T-helper 1 cell treated with Interleukin-12 subunit alpha and Interleukin-12 subunit beta and Interleukin-4 antibody, amounts not matched to agents 30 ng/mL and 1 ng/mL, for 36 hours (primary cell): ENCODE measurements at regions not wholly inside any gene's neighbourhood (a gene's known extent, or its start where the extent isn't known, plus 50 kb on each side); places are given as distances from the start of the nearest gene placed in this dataset.
"Not testable (repeated sequence)": the region's sequence is repeated elsewhere in the genome, so short reads cannot be mapped to it uniquely, and the experiment has no call there.

Experiments
- intact Hi-C: fragments of 100-400 bp; cut with micrococcal nuclease; formaldehyde crosslinking; loops from one replicate; pipeline ENCODE4 v1.15.1; 2024

DNA sequence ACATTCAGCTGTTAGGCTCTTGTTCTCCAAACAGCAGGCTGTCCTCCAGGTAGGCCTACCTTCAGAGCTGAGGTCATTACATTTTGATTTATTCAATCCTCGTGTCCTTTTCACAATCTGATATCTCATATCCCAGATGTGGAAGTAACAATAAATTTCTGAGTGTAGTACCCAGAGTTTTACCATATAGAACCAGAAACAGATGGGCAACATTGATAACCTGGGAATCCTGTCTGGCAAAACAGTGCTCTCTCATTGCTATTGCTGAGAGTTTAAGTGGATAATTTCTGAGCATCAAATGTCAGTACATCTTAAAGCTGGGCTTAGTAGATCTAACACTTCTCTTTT is 1007.8 kb downstream of the REEP3 start:
- intact Hi-C loops, result no loop called here

DNA sequence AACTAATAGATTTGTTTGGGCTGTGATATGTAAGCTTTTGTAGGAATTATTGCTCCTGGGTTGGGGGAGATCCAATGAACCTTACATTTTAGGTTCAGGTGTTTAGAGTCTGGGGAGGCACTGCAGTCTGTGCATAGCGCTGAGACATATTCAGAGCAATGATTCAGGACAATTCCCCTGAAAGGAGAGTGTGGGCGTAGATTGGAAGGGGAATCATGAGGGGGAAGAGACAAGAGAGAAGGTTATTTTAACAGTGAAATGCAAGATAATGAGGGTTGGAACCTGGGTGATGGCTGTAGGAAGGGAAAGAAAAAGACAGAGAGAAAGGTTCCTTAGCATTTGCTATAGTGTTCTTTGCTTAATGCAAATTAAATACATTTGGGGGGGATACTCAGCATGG is 1013.4 kb downstream of the REEP3 start:
- intact Hi-C loops, result no loop called here

DNA sequence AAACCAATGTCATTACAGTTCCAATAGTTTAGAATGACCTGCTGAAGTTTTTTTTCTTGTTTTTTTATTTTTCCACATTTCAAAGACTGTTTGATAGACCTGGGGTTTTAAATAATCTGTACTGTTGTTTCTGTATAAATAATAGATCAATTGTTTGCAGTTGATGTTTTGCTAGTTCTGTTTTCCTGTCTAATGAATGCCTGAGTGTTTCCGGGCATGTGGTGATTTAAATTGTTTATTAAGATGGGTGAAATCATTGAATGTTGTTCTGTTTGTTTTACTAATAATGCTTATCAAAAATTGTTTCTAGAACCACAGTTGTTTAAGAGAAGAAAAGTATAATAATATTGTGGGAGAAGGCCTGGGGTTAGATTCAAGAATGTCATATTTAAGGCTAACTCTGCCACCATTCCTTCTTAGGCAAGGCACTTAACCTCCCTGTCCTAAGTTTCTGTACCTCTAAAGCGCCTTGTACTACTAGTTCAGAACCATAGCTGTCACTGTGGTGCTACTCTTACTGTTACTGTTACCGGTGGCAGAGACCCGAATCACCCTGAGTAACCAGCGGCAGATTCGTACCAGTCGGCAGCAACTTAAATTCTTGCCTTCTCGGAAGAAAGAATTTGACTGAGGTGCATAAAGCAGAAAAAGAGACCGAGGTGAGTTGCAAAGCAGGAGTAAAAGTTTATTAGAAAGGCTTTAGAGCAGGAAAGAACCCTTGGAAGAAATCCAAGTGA is 1014.1 kb downstream of the REEP3 start:
- intact Hi-C loops, result no loop called here

DNA sequence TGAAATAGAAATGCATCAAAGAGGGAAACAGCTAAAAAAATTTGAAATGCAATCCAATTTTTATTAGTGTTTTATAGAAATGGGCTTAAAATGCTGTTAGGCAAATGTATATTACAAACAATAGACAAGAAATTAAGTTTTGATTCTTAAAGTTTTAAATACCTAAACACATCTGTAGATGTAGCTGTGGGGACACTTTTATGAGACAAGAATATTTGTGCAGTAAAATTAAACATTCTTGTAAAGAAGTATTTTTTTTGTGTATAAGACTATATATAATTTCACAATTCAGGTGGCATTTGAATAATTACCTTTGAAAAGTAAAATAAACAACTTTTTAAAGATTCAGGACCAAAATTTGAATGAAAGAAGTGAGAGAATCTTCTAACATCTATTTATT is 1015.9 kb downstream of the REEP3 start:
- intact Hi-C loops, result no loop called here

DNA sequence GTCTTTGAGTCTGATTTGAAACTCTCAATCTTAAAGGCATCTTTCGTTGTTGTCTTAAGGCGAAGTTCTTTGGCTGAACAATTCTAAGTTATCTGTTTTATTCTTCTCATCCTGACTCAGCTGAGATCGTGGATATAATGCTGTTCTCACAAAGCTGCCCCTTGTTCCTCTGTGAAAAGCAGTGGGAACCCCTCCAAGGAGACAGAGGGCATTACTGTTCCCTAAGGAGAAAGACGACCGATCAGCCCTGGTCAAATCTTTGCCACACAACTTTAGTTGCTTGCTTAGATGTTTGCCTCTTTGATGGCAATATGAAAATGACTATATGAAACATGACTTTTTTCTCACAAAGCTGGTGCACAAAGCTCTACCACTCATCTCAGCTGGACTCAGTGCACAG is 1016.7 kb downstream of the REEP3 start:
- intact Hi-C loops, result no loop called here

DNA sequence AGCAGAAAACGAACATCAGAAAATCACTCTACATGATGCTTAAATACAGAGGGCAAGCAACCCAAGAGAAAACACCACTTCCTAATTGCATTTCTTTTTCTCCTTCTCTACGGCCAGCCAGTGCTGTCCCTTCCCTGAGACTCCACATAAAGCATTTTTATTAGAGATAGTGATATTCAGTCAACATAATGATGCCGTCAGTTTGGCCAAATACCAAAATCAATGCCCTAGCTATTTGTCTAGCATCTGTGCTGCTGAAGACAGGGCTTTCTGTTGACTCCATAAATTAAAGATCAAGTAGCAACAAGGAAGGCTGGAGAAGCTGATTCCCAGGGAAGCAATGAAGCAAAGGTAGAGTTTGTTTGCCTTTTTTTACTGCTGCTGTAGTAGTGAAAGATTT is 1024.9 kb downstream of the REEP3 start:
- intact Hi-C loops, result no loop called here

DNA sequence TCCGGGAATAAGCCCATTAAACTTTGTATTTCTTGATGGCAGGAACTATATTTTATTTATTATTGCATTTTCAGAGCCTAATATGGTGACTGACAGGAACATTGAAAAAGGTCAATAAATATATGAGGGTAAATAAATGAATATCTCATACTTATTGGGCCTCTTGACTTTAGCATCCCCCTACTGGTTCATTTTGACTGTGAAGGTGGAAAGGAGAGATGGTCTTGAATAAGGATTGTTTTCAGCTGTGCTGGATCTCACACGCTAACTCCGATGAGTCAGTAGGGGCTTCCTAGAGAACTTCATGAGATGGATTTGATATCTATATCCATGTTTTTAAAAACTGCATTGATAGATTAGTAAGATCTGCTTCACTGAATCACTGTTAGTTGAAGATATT is 1026.0 kb downstream of the REEP3 start:
- intact Hi-C loops, result no loop called here

DNA sequence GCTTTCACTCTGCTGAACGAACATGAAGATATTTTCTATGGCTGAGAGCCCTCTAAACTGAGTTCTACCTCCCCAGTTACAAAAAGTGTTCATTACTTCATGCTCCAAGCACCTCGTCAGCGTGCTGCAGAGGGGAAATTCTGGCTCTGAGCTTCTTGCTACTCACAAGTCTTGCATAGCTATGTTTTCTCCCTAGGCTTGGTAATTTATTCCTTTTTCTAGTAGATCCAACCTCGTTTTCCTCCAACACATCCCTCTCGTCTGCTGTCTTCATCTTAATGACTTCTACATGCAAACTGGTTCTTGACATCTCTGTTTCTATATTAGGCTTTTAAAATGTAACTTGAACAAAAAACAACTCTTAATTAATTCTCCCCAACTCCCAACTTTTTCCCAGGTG is 1034.5 kb downstream of the REEP3 start:
- intact Hi-C loops, result no loop called here

DNA sequence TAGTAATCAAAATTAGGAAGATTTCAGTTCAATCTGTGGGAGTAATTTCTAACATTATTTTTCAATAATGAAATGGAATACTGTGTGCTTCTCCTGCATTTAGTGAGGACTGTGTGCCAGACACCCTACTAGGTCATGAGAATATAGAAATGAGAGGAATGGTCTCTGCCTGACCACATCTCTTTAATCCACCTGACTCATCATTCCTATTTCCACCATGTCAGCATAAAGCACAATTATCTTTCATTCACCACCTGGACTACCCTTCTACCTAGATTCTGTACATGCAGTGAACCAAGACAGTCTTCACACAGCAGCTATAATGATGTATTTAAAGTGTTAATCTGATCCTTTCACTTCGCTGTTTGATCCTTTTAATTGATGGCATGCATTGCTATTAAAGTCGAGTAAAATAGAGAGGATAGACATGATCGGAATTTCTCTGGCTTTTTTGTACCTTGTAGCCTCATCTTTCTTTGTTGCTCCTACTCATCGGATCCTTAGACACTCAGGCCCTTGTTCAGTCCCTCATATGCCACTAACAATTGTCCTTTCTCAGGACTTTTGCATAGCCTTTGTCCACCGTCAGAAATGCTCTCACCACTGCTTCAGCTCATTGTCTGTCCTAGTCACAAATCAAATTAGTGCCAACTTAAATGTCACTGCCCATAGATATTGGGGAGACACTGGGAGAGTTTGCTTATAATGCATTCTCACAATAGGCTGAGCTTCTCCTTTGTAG is 1037.1 kb downstream of the REEP3 start:
- intact Hi-C loops, result no loop called here

DNA sequence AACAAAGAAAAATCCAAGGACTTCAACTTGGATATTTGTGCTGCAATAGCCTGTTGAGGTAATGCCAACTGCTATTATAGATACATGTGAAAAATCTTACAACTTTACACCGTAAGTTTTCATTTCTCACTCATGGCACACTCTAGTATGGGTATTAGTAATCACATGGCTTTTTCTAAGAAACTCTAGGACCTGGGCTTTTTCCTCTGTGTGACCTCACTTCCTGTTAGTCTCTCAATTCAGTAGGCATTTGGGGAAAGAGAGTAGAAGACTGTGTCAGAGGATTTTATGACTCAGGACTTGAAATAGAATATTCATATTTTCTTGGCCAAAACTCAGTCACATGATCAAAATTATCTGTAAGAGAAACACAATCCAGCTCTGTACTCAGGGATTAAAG is 1049.9 kb downstream of the REEP3 start:
- intact Hi-C loops, result no loop called here

DNA sequence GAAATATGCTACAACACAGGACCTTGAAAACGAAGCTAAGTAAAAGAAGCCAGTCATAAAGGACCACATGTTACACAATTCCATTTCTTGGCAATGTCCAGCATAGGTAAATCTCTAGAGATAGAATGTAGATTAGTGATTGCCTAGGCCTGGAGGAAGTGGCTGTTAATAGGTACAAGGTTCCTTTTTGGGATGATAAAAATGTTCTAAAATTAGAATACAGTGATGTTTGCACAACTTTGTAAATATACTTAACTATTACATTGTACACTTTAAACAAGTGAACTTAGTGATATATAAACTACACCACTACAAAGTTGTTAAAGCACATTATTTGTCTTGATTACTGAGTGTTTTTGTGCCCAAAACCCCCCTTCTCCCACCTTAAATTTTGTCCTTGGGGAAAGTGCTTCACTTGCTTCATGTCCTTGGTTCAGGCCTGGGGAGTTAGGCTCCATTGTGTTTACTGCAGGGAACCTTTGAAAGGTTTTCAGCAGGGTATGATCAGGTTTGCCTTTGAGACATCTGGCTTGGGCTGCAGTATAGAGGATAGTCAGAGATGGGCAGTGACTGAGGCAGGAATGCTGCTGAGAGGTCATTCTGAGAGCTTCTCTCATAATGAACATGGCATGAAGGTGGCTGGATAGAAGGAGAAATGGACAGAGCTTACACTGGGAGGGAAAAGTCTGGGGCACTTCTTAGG is 1052.6 kb downstream of the REEP3 start:
- intact Hi-C loops, result no loop called here

DNA sequence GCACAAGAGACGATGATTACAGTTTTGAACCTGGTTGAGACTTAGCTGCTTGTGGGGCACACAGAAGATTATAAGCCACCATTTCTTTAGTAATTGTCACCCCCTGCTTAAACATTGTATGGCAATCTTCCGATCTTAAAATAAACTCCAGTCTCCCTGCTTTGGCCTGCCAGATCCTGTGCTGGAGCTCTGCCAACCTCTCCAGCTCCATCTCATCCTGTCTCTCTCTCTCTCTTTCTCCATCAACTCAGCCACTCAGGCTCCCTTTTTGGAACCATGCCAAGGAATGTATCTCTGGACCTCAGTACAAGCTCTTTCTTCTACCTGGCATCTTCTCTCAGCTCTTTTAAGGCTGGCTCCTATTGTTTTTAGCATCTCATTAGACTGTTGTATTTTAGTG is 1053.2 kb downstream of the REEP3 start:
- intact Hi-C loops, result no loop called here

DNA sequence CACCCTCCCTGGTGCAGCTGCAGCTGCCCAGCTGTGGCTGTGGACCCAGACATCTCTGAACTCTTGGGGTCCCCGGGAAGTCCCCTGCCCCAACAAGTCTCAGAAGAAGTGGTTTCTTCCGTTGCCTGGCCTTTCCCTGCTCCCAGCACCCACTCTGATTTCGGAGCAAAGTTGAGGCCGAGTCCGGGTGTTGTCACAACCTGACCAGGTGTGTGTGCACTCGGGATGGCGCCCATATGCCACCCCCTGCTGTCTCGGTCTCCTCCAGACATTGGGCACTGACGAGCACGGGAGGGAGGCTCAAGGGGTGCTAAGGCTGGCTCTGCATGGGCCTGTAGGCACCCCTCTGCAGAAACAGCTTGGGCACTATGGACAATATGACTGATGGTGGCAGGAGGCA is 1055.3 kb downstream of the REEP3 start:
- intact Hi-C loops, result no loop called here

DNA sequence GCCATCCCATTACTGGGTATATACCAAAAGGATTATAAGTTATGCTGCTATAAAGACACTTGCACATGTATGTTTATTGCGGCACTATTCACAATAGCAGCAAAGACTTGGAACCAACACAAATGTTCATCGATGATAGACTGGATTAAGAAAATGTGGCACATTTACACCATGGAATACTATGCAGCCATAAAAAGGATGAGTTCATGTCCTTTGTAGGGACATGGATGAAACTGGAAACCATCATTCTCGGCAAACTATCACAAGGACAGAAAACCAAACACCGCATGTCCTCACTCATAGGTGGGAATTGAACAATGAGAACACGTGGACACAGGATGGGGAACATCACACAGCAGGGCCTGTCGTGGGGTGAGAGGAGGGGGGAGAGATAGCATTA is 1057.6 kb downstream of the REEP3 start:
- intact Hi-C loops, result not testable (repeated sequence)

DNA sequence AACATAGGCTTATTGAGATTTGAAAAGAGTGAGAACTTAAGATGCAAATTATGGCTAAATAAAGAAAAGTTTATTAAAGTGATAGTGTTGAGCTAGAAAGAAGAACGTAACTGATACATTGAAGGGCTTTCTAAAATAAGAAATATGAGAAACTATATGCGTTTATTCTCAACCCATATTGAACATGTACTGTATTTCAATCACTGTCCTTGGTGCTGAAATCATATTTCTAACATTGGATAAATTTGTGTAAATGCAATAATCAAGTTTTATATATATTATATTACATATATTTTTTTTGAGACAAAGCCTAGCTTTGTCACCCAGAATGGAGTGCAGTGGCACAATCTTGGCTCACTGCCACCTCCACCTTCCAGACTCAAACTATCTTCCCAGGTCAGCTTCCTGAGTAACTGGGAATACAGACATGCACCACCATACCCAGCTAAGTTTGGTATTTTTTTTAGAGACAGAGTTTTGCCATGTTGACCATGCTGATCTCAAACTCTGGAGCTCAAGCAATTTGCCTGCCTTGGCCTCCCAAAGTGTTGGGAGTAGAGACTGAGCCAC is 1065.8 kb downstream of the REEP3 start:
- intact Hi-C loops, result no loop called here

DNA sequence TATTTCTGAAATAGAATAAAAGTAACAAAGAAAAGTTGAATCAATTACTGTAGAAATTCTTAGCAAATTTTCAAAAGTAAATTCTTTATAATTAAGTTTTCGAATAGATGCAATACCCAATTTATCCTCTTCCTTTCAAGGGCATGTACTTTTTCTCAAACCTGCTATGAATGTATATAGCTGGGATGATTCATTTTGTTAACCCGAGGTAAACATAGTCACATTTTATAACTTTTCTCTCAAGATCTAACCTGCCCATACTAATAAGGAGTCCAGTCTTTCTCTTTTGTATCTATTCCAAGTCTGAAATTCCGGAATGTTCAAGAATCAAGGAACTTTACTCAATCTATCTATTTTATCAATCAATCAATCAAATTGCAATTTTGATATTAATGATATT is 1072.9 kb downstream of the REEP3 start:
- intact Hi-C loops, result no loop called here

DNA sequence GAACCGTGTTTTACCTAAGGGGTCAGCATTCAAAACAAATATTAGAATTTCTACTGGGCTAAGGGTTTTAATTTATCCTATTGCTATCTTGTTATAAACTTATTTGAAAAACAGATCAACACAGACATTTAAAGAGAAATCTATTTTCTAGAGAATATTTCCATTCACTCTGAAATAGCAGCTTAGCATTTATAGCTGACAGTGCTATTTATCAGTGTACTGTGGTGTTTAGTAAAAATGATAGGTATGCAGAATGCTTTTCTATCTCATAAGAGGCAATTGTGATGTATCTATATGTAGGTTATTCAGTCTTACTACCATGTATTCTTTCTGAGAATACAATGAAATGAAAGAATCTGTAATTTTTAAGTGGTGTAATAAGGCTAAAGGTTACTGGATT is 1077.4 kb downstream of the REEP3 start:
- intact Hi-C loops, result no loop called here

DNA sequence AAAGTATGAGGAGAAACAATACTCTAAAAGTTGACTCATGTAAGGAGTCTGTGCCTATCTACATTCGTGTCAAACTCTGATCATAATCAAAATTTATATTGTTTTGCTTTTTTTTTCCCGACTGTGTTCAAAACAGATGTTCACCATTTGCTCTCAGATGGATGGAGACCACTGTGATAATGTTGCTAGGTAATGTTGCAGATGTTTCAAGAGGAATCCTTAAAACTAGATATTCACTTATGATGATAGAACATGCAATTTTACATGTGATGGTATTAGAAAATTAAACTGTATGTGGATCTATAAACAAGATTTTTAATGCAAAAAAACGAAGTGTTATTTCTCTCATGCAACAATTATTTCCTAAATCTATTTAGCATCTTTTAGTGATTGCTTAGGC is 1080.1 kb downstream of the REEP3 start:
- intact Hi-C loops, result no loop called here

DNA sequence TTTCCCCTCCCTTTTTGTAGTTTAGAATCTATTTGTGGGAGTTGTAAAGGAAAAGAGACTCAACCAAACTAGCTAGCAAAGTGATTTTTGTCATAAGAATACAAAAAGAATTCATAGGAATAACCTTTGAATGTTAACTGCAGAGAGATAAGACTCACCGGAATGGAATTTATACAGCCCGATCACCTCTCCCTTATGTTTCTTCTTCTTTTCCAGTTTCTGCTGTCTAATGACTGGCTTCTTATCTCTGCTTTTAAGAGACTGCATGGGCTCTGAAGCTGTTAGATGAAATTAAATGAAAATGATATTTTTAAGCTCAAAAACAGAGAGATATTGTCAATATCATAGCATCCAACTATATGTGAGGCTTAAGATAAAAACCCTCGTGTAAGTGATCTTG is 1095.9 kb downstream of the REEP3 start:
- intact Hi-C loops, result no loop called here

DNA sequence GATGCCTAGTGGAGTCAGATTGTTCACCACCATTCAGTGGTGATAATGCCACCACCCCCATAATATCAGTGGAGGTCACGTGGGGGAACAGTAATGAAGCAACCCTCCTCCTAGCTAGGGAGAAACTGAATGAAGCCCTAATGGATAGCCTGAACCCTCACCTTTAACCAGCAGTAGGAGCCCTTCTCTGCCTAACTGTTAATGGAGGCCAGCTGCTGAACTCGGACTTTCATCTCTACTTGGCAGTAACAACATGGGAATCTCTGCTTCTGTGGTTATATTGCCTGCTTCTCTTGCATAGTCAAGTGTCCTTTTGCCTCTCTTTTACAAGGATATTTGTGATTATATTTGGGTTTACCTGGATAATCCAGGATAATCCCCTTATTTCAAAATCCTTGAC is 1097.9 kb downstream of the REEP3 start:
- intact Hi-C loops, result no loop called here

DNA sequence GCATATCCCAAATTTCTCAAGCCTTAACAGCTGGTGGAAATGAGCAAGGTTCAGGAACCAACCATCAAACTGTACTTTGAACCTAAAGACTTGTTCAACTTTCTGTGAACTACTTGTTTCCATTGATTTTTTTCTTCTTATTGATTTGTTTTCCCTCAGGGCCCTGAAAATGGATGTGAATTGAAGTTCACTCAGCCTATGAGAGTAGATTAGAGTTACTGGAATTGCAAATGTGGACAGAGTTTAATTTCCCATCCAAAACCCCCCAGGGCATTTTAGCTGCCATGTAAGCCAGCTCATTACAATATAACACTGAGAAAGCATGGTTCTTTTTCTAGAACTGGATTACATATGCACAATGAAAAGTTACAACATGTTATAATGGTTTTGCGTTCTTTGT is 1105.7 kb downstream of the REEP3 start:
- intact Hi-C loops, result no loop called here

DNA sequence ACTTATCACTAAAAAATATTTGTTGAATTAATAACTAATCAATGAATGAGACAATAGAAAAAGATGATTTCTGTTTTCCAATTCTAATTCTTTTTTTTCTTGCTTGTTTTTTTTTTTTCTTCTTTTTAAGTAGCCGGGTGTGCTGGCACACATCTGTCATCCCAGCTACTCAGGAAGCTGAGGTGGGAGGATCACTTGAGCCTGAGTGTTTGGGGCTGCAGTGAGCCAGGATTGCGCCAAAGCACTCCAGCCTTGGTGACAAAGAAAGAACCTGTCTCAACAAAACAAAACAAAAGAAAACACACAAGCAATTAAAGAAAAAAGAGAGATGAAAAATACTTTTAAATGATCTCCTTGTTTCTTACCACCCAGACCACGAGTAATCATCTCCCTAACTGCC is 1109.3 kb downstream of the REEP3 start:
- intact Hi-C loops, result no loop called here
